Tibial nerve (tissue), 3 donors: ENCODE measurements at regions not wholly inside any gene's neighbourhood (a gene's known extent, or its start where the extent isn't known, plus 50 kb on each side); places are given as distances from the start of the nearest gene placed in this dataset.

Source experiments
- POLR2A ChIP-seq, 2 donors: fragments of 450-650 bp; IDR thresholded peaks; one replicate each; pipeline ENCODE4 v1.6.1; 2017; ENCODE audit warnings: antibody characterized with exemption in 2 of 2, mild to moderate bottlenecking in 2 of 2, moderate library complexity in 2 of 2
- TF ChIP-seq, protein P1 (sequence below), 5 experiments: fragments of 200-600 bp in 3 of 5; fragments of 450-650 bp in 2 of 5; sonication (generic) in 3 of 5; IDR thresholded peaks; one replicate each; pipeline ENCODE4 v1.5.1; 2016 to 2019; ENCODE audit warnings: antibody characterized with exemption in 5 of 5, mild to moderate bottlenecking in 3 of 5, moderate library complexity in 2 of 5

DNA sequence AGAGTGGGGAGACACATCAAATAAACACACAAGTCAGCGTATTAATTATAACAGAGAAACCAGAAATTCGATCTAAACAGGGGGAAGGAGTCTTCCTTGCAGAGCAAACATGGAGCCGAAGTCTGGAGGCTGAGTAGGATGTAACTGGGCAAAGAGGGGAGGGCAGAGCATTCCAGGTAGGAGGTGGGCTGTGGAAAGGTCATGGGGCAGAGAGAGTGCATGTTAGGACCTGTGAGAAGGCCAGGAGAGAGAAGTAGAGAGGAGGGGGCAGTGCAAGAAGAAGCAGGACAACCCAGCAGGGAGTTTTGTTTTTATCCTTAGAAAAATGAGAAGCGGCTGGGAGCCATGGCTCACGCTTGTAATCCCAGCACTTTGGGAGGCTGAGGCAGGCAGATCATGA is 130.8 kb upstream of the GPR26 start:
- TF ChIP-seq, protein P1, sequence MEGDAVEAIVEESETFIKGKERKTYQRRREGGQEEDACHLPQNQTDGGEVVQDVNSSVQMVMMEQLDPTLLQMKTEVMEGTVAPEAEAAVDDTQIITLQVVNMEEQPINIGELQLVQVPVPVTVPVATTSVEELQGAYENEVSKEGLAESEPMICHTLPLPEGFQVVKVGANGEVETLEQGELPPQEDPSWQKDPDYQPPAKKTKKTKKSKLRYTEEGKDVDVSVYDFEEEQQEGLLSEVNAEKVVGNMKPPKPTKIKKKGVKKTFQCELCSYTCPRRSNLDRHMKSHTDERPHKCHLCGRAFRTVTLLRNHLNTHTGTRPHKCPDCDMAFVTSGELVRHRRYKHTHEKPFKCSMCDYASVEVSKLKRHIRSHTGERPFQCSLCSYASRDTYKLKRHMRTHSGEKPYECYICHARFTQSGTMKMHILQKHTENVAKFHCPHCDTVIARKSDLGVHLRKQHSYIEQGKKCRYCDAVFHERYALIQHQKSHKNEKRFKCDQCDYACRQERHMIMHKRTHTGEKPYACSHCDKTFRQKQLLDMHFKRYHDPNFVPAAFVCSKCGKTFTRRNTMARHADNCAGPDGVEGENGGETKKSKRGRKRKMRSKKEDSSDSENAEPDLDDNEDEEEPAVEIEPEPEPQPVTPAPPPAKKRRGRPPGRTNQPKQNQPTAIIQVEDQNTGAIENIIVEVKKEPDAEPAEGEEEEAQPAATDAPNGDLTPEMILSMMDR (IDR thresholded peaks at IDR 0.05) = no peak
- TF ChIP-seq POLR2A (IDR thresholded peaks at IDR 0.05) = no peak
